NCI-H460 (cell line): ENCODE measurements at regions not wholly inside any gene's neighbourhood (a gene's known extent, or its start where the extent isn't known, plus 50 kb on each side); places are given as distances from the start of the nearest gene placed in this dataset.

Source experiments
- DNase-seq: peaks from one replicate; pipeline ENCODE4 v3.0.0-alpha.2; 2016; ENCODE audit warnings: low read depth; ENCODE audit errors: extremely low read depth

DNA sequence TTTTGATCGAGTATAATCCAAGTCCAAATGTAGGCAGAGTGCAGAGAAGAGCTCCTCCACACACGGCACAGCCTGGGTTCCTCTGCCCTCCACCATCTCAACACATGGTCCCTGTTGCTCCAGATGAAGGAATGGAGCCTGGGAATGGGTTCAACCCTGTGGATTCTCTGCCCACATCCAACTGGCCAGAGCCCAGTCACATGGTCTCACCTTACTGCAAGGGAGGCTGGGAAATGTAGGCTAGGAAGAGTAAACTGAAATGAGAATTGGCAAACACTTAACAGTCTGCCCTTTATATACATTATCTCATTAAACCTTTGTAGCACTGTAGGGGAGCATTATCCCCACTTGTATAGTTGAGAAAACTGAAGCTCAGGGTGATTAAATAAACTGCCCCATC lies 60.1 kb upstream of the RAB4A start:
- no peak for DNase-seq

DNA sequence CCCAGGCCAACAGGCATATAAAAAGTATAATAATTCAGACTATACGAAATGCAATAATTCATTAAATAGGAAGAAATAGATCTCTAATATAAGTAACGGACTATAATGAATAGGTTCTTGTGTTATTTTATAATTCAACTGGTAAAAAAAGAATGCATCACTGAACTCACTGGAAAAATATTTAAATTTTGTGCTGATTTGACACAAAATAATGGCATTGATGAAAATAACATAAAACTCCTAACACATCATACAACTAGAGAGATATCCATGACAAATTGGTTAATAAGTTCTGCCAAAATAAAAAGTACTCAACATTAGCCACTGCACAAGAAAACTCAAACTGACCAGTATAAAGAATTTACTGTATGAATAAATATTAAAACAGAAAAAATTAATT lies 57.1 kb upstream of the RAB4A start:
- DNase-seq: no peak

DNA sequence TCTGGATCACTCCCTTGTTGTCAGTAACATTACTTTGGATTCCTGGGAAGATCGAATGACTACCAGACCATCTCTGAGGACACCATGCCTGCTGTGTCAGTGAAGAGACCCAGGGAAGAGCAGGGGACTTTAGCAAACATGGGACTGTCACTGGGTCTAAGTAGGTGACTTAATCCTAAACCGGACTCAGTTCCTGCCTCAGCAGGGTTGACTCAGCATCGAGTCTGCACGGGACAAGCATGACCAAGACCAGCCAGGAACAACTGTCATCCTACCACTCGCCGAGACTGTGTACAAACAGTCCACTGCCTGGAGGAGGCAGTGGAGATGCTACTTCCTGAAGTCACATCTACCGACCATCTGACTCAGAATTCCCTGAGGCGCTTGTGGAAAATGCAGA lies 53.2 kb upstream of the RAB4A start:
- DNase-seq: no peak

DNA sequence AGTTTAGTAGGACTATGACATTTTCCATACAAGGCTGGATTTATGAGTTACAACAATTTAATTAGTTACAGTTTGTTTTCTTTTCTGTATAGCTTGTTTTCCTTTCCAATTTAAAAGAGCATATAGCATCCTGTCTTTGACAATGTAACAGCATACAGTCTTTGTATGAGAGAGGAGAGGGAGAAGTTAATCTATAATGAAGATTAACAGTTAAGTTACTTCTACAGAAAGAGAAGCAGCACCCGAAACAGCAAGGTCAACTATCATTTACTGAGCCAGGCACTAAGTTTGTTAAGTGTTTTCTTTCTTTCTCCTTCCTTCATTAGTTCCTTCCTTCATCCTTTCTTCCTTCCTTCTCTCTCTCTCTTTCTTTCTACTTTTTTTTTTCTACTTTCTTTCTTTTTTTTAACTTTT lies 52.3 kb upstream of the RAB4A start:
- DNase-seq: no peak

DNA sequence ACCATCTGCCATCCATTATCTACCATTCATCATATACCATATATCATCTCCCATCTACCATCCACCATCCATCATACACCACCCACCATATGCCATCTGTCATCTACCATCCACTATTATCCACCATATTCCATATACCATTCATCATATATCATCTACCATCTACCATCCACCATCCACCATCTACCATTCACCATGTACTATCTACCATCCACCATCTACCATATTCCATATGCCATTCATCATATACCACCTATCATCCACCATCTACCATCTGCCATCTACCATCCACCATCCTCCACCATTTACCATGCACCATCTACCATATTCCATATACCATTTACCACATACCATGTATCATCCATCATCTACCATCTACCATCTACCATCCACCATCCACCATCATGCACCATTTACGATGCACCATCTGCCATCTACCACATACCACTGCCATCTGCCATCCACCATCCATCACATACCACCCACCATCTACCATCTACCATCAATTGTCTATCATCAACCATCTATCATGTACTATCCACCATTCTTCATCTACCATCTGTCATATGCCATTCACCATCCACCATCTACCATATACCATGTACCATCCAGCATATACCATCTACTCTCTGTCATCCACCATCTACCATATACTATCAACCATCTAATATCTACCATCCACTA lies 50.6 kb upstream of the RAB4A start:
- no peak for DNase-seq

DNA sequence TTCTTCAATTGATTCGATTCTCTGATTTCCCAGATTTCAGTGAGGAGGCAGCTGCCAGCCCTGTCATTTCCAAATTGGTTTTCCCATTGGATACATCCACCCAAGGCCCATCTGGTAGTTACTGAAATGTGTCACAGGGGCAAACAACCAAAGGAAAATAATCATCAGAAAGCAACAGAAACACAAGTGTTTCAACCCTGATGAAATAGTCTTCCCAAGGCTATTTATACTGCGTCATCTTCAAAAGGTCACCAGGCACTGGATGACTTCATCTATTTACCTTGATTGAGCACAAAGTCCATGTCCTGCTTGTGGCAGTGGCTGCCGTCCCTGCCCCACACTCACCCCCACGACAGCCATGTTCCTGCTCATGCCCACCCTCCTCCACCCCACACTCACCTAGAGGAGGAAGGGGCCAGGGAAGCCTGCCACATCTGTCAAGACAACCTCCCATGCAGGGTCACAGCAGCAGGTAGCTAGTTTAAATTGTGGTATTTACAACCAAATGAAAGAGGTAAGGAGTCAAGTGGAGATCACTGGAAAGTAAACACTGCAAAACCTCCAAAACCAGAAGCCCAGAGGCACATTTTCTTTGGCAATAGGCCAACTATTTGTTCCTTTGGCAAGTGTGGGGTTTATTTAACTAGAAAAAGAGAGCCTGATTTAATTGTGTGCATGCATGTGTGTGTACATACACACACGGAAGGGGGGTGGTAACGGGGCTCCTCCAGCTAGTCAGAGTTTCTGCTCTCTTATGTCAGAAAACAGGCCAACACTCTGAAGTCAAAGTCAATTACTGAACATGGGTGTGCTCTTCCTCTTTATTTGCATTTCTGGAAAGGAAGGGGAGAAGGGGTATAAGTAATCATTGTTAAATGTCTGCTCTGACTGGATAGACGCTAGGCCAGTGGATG lies 49.5 kb upstream of the RAB4A start:
- peak; percentile 89 for DNase-seq
